Jurkat, Clone E6-1 (cell line): ENCODE measurements at regions not wholly inside any gene's neighbourhood (a gene's known extent, or its start where the extent isn't known, plus 50 kb on each side); places are given as distances from the start of the nearest gene placed in this dataset.
A peak's percentile ranks its signal among the peaks of the same experiment; 100 is the strongest.
"Not testable (repeated sequence)": the region's sequence is repeated elsewhere in the genome, so short reads cannot be mapped to it uniquely, and the experiment has no call there.

ENCODE experiments used
- DNase-seq: peaks from one replicate; pipeline ENCODE4 v3.0.0-alpha.2; 2011; ENCODE audit warnings: low read depth, low spot score
- H3K4me3 ChIP-seq: 2 replicates; pipeline ENCODE4 v1.5.1; 2011; ENCODE audit warnings: mild to moderate bottlenecking, low read length, control low read depth, moderate library complexity

DNA sequence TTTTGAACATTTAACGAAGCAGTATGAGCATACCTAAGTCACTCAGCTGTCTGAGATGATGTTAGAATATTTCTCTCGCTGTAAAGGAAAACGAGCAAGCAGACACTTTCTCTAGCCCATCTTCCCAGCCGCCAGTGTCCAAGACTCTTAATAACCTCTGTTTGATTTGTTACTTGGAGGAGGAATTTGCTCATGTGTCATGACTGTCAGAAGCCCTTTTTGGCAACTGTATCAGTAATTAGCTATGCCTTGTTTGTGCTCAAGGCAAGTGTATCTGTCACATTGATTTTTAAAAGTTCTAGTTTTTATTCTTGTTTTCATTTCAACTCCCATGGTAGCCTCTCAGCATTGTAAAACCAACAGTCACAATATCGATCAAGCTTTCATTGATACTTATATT, 828.4 kb upstream of the SLC10A2 start:
- no peak overlapping the region for H3K4me3 ChIP-seq
- no peak for DNase-seq

DNA sequence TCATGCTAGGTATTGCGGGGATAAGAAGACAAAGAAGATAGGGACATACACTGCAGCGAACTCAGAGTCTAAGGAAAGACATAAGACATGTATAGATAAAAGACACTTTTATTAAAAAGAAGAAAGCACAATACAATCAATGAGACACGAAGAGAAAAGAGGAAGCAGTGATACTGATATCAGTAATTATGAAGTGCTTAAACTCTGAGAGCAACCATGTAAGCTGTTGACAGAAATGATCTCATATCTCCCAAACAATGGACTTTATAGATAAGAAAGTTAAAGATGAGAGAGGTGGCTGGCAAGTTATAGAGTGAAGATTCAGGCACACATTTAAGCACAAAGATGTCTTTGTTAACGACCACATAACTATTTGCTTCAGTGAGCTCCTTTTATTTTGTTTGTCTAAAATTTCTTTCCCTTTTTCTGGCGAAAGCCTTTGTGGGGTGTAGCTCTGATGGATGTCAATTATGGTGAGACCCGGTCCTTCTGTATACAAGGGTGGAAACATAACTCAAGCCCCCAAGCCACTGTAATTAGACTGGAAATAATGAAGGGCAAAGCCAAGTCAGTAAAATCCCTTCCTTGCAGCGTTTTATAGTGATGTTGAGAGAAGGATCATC, 818.0 kb upstream of the SLC10A2 start:
- no peak overlapping the region for H3K4me3 ChIP-seq
- DNase-seq, result no peak

DNA sequence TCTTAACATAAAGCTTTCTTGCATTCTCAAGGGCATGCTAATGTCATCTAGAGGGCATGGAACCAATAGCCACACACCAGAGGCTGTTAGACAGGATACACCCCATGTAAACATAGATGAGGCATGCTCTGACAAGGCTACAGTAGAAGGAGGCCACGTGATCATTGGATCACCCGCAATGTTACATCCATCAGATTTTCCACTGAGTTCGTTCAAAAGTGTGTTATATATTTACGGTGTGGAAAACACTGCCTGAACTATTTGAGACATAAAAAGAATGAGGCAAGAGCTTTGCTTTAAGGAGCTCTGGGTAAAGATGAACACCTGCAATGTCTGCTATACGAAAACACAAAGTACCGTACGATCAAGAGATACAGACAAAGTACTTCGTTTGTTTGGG, 817.5 kb upstream of the SLC10A2 start:
- DNase-seq, result no peak
- no peak overlapping the region for H3K4me3 ChIP-seq

DNA sequence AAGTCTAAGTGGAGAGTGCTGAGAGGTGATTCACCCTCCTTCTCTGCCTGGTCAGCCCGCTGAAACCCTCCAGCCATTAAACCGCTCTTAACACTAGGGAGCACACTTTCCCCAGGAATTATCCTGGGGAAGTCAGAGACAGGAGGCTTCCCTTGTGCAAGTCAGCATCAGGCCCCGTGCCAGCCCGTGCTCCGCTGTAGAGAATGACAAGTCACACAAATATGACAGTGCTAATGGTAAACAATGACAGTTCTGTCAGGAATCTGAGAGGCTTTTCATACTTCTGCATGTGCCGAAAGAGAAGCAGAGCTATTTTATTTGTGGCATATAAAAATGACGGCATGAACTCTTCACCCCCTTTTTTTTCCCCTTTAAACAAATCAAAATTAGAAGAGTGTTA, 816.9 kb upstream of the SLC10A2 start:
- DNase-seq, result no peak
- H3K4me3 ChIP-seq, result no peak overlapping the region

DNA sequence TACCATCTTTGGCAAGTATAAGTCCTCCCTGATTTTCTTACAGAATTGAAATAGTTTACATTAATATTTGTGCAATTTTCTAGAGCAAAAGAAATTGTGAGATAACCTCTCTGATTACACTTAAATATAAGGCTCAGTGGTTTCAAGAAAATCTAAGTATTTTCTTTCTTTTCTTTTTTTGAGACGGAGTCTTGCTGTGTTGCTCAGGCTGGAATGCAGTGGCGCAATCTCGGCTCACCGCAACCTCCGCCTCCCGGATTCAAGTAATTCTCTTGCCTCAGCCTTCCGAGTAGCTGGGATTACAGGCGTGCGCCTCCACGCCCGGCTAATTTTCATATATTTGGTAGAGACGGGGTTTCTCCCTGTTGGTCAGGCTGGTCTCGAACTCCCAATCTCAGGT, 813.9 kb upstream of the SLC10A2 start:
- H3K4me3 ChIP-seq, DNase-seq: not testable (repeated sequence)

DNA sequence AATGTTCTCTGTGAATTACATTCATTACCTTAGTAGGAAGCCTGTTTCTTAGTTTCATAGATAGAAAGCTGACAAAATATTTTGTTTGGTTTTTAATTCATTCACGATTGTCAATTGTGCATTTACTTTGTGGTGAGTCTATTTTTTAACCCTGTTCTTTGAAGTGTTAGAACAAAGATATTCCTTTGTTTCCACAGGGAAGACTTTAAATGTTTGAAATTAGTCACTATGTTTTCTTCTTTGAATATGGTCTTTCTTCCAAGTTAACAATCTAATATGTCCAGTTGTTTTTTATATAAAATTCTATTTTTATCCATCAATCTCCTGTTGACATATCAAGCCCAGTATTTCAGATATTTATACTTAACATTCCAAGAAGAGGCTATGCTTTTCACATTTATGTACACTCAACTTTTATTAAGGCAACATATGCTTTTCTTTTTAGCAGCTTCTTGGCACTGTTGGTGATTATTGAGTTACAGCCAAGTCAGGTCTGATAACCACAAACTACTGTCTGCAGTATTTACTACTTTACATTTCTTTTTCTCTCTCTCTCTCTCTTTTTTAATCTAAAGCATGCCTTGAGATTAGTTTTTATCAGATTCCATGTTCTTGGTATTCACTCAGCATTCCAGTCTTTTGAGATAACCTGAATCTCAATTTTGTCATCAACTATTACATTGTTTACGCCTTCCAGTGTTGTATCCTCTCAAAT, 812.8 kb upstream of the SLC10A2 start:
- DNase-seq, result no peak

DNA sequence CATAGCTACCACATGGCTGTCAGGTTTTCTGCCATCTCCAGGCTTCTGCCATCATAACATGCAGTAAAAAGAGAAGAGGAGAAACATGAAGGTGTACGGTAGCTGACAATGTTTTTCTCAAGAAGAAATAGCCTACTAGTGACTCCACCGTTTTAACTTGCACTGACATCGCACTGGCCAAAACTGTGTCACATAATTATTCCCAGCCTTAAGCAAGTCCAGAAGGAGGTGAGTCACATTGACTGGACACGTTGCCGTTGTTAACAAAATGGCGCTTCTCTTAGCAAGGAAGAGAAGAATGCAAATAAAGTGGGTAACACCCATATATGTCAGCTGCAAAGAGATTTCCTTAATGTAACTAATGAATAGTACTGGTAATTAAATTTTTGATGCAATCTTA, 810.4 kb upstream of the SLC10A2 start:
- no peak for DNase-seq
- no peak overlapping the region for H3K4me3 ChIP-seq

More for the DNA sequence above, 812.8 kb upstream of the SLC10A2 start:
- H3K4me3 ChIP-seq, result no peak overlapping the region

DNA sequence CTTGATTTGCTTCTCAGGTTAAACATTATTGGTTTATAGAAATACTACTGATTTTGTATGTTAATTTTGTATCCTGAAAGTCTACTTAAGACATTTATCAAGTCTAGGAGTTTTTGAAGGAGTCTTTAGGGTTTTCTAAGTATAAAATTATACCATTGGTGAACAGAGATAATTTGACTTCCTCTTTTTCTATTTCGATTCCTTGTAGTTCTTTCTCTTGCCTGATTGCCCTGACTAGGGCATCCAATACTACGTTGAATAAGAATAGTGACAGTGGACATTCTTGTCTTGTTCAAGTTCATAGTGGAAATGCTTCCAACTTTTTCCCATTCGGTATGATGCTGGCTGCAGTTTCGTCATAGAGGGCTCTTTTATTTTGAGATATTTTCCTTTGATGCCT, 807.5 kb upstream of the SLC10A2 start:
- no peak for DNase-seq
- no peak overlapping the region for H3K4me3 ChIP-seq

DNA sequence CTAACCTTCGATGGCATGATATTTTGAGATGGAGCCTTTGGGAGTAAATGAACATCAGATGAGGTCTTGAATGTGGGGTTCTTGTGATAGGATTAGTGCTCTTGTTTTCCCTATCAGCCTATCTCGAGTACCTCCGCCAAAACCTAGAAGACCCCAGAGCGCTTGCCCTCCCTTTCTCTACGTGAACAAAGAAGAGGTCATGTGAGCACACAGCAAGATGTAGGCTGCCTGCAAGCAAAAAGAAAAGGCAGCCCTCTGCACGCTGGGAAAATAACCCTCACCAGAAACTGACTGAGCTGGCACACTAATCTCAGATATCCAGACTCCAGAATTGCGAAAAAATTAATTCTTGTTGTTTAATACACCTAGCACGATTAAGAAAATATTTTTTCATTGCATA, 799.8 kb upstream of the SLC10A2 start:
- DNase-seq, result no peak
- H3K4me3 ChIP-seq, result no peak overlapping the region

DNA sequence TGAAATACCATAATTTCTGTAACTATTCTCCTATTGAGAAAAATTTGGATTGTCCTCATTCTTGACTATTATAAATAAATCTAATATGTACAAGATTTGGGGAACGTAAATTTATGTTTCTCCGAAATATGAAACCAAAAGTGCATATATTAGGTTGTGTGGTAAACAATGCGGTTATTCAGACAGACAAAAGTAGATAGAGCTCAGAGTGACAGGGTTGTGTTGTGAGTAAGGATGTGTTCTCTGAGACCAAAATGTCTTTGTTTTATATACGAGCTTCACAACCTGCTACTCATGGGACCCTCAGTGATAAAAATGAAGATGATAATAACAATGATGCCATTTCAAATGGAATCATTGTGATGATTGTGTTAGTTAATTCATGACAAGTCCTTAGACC, 796.3 kb upstream of the SLC10A2 start:
- no peak overlapping the region for H3K4me3 ChIP-seq
- no peak for DNase-seq

DNA sequence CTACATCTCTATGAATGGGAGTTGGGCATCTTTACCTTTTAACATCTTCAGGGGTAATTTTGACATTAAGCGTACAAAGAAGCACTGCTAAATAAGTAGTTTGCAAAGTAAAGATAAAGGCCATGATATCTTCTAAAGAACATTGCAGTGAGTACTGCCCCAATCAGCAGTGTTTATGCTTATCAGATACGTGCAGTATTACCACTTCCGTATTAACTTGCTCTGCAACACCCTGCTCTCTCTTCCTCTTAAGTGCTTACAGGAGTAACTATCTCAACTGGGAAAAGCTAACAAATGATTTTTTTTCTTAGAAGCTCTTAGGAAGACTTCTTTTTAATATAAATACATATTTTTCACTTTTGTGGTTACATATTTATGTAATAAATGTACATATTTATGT, 793.7 kb upstream of the SLC10A2 start:
- peak; percentile 75 for DNase-seq
- no peak overlapping the region for H3K4me3 ChIP-seq

DNA sequence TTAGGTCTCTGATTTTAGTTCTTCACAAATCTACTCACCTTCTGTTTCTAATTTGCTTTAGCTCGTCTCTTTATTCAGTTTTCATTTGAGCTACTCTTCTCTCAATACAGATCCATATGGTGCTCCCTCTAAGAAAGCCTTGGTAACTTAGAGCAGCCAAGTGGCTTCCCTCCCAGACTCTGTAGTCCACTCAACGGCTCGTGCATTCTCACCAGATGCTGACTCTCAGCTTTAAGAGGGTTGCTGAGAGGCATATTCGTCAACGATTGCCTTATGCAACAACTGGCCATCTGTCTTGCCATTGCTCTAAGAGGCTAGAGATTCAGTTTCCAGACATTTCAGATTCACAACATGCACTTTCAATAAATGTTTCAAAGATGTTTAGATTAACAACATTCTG, 785.8 kb upstream of the SLC10A2 start:
- H3K4me3 ChIP-seq, result no peak overlapping the region
- no peak for DNase-seq

DNA sequence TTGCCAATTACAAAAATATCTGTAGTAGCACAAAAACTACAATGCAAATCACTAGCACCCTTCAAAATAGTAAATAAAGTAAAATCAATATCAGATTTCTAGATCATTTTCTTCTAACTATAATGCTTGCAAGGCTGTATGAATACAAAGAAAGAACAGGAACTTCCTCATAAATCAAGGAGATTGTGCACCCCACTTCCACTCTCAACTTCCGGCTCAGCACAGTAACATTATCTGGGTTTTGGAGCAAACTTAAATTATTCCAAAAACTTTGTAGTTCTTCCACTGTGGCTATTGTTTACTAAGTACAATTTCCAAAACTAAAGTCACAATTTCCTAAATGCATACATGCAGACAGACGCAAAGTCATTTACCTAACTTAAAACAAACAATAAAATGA, 778.3 kb upstream of the SLC10A2 start:
- no peak overlapping the region for H3K4me3 ChIP-seq
- no peak for DNase-seq

DNA sequence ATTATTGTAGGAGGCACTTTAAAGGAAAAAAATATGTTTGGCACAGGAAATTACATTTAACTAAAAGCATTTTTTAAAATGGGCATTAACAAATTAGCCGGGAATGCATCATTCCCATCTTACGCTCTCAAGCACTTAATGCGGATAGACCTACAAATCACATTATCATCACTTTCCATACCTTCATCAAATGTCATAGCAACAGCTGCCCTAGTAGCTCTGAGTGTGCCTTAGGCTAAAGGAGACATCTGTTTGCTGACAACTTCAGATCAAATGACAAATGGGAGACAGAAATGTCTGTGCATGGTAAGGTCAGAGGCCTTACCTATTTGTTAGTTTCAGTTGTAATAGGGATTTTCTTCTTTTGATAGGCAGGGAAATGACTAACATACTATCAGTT, 773.2 kb upstream of the SLC10A2 start:
- DNase-seq, result no peak
- H3K4me3 ChIP-seq, result no peak overlapping the region

DNA sequence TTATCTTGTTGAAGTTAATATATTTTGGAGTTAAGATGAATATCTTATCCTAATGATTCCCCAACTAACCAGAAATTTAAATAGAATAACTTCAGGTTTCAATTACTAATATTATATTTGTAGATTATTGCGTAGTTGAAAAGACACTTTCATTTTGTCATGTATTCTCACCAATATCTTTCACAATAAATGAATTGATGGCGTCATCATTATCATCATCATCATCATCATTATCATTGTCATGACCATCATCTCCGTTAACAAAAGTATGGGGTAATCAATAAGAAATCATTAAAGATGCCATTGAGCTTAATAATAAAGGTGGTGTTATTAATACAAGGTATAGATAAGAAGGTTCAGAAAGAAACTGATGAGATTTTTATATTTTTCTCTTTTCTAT, 768.8 kb upstream of the SLC10A2 start:
- no peak overlapping the region for H3K4me3 ChIP-seq
- DNase-seq, result no peak

DNA sequence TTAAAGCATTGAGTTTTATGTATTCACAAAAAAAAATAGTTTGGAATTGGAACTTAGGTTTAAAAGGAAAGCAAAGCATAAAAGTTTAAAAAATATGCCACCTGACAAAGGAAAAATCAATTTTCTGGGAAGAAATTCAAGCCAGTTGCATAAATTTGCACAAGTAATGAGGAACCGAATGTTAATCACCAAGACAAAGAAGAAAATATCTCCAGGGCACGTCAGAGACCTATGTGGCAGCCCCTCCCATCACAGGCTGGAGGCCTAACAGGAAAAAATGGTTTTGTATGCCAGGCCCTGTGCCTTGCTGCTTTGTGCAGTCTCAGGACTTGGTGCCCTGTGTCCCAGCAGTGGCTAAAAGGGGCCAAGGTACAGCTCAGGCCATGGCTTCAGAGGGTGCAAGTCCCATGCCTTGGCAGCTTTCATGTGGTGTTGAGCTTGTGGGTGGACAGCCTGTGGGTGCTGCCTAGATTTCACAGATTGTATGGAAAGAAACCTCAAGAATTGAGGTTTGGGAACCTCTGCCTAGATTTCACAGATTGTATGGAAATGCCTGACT, 767.2 kb upstream of the SLC10A2 start:
- no peak overlapping the region for H3K4me3 ChIP-seq
- DNase-seq, result no peak

DNA sequence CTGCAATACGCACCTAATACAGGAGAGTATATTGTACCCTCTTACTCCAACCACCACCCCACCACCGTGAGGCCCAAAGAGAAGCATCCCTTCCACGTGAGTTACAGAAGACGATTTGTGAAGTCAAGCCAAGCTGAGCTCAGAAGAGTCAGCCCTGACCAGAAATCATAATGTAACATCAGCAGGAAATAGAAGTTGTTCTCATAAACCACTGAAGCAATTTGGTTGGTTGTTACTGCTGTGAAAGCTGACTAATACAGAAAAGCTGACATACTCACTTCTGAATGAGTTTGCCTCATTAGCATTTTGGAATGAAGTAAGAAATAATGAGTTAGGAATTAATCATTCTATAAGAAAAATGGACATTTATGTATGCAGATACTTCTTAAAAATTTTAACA, 749.4 kb upstream of the SLC10A2 start:
- DNase-seq, result no peak
- H3K4me3 ChIP-seq, result no peak overlapping the region

DNA sequence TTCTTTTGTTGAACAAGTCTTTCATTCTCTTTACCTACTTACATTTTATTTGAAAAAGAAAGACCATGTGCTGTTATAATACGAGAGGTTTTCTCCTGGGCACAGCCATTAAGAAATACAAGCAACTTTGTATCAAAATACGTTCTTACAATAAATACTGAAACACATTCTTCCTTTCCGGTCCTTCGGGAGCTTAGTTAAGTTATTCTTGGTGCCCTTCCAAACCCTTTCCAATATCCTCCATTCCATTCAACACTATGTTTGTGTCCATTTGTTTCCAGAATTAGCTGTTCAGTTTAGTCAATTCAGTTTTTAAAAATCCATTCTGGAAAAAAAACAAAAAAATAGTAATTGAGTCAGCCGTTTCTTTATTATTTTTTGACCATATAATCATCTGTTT, 746.8 kb upstream of the SLC10A2 start:
- DNase-seq, result no peak
- no peak overlapping the region for H3K4me3 ChIP-seq

DNA sequence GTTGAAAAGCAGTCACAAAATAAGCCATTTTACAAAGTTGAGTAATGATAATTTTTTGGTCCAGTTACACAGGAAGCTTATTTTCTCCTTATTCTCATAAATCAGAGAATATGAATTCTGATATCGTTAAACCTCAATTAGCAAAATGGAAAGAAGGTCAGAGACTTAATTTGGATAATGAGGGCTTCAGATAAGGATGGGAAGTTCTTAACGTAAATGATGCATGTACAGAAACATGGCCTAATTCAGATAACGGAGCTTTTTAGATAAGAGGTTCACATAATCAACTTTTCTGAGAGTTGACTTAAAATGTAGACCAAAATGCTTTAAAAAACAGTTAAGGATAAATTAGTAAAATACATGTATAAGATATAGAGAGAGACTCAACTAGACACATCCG, 746.3 kb upstream of the SLC10A2 start:
- no peak for DNase-seq
- no peak overlapping the region for H3K4me3 ChIP-seq

DNA sequence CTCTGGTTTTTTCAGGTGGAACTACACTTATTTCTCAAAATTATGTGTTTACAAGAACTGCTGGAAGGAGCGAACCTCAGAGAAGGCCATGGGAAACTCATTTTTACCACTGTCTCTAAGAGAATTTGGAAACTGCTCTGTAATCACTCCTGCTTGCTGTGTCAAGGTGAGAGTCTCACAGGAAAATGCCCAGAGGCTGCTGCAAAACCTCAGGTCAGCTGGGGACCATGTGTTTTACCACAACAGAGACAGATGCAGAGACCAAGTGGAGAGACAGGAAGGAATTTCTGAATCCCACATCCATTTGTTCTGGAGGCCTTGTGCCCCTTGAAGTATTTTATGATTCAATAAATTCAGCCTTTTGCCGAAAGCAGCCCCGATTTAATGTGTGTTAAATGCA, 743.8 kb upstream of the SLC10A2 start:
- no peak overlapping the region for H3K4me3 ChIP-seq
- DNase-seq, result no peak

DNA sequence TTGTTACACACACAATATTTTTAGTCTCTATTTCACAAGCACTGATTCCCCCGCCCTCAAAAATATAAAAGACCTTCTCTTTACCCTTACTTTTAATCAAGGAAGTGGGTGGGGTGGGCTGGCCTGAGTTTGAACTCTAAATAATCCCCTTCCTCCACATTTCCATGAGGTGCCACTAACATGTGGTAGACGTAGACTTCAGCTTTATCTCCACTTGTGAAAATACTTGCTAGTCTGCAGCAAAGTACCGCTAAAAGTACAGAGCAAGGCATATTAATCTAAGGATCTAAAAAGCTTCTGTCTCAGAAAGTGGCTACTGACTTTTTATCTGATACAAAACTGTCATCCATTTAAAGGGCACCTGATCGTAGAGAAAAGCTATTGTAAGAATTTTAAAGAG, 739.6 kb upstream of the SLC10A2 start:
- DNase-seq, result no peak

More for the DNA sequence above, 739.6 kb upstream of the SLC10A2 start:
- no peak overlapping the region for H3K4me3 ChIP-seq
